Bronchial epithelial cell (primary cell): ENCODE measurements at regions not wholly inside any gene's neighbourhood (a gene's known extent, or its start where the extent isn't known, plus 50 kb on each side); places are given as distances from the start of the nearest gene placed in this dataset.

Experiments
- DNase-seq: peaks from one replicate; pipeline ENCODE4 v3.0.0-alpha.2; 2010; ENCODE audit warnings: low read depth
- FAIRE-seq: peaks from 2 replicates; lab custom pipeline; 2011; peaks lifted over from hg19 to GRCh38; lab: Jason Lieb, UNC
- H3K27me3 ChIP-seq: 2 replicates; pipeline ENCODE4 v1.5.1; 2011; ENCODE audit warnings: low read length; ENCODE audit not compliant: control insufficient read depth, insufficient read depth
- H3K36me3 ChIP-seq: 2 replicates; pipeline ENCODE4 v1.5.1; 2011; ENCODE audit warnings: low read length; ENCODE audit not compliant: control insufficient read depth, insufficient read depth
- H3K4me3 ChIP-seq: 2 replicates; pipeline ENCODE4 v1.5.1; 2011; ENCODE audit warnings: mild to moderate bottlenecking, low read depth, low read length, control low read depth
- TF ChIP-seq, protein P1 (sequence below): IDR thresholded peaks from 2 replicates; pipeline ENCODE4 v1.5.1; 2011; ENCODE audit warnings: mild to moderate bottlenecking, moderate library complexity, low read length, control low read depth, inconsistent platforms; ENCODE audit not compliant: insufficient read depth, severe bottlenecking

DNA sequence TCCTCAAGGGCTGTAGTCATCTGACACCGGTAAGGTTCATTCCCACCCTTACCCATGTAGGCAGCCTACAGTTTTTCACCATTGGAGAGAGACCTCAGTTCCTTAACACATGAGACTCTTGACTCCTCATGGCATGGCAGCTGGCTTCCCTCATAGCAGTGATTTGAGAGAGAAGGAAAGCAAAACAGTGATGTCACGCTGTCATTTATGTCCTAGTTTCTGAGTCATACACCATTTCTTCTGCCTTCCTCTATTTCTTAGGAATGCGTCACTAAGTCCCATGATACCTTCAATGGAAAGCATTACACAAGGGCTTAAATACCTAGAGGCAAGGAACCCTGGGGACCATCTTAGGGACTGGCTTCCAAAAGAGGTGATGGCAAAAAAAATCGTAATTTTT is 226.1 kb downstream of the SPCS3 start:
- H3K4me3 ChIP-seq = no peak overlapping the region
- DNase-seq (no peak), FAIRE-seq (peak; percentile 23)
- no peaks in the 10 kb centered on the region for H3K27me3 ChIP-seq
- no peaks in the 10 kb centered on the region for H3K36me3 ChIP-seq
- TF ChIP-seq, protein P1, sequence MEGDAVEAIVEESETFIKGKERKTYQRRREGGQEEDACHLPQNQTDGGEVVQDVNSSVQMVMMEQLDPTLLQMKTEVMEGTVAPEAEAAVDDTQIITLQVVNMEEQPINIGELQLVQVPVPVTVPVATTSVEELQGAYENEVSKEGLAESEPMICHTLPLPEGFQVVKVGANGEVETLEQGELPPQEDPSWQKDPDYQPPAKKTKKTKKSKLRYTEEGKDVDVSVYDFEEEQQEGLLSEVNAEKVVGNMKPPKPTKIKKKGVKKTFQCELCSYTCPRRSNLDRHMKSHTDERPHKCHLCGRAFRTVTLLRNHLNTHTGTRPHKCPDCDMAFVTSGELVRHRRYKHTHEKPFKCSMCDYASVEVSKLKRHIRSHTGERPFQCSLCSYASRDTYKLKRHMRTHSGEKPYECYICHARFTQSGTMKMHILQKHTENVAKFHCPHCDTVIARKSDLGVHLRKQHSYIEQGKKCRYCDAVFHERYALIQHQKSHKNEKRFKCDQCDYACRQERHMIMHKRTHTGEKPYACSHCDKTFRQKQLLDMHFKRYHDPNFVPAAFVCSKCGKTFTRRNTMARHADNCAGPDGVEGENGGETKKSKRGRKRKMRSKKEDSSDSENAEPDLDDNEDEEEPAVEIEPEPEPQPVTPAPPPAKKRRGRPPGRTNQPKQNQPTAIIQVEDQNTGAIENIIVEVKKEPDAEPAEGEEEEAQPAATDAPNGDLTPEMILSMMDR = no peak

DNA sequence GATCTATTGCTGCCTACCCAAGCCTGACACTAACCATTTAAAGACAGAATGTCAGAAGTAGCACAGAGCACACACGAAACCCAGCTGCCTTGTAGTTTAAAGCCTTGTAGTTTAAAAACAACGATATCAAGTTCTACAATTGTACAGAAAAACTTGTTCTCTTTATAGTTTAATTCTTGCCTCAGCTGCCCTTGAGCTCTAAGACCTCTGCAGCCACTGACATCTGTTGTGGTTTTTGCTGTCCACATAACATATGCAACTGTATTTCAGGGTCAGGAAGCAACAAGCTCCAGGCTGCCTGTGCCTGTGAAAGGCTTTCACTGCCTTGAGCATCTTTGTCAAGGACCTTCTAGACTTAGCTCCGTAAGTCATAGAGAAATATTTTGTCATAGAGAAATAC is 227.2 kb downstream of the SPCS3 start:
- DNase-seq (no peak), FAIRE-seq (no peak)
- no peak overlapping the region for H3K4me3 ChIP-seq
- TF ChIP-seq, protein P1 = no peak
- no peaks in the 10 kb centered on the region for H3K36me3 ChIP-seq
- no peaks in the 10 kb centered on the region for H3K27me3 ChIP-seq

DNA sequence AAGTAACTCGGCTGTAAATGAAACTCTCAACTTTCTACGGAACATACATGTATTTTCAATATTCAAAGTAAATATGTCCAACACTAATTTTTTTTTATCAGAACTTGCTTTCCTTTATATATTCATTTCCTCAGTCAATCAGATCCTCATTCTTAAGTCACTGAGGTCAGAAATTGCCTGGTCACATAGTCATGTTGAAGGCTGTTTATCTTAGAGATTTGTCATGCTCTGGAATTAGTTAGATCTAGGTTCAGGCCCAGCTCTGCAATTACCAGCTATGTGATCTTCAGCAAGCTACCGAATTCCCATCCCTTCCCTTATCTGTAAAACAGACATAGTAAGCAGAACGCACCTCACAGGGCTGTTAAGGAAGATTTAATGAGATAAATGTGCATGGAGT is 228.8 kb downstream of the SPCS3 start:
- Histone ChIP-seq H3K27me3 (no peaks in the 10 kb centered on the region), H3K36me3 (no peaks in the 10 kb centered on the region), H3K4me3 (no peak overlapping the region)
- FAIRE-seq (no peak), DNase-seq (peak; percentile 85)
- TF ChIP-seq, protein P1 = no peak

DNA sequence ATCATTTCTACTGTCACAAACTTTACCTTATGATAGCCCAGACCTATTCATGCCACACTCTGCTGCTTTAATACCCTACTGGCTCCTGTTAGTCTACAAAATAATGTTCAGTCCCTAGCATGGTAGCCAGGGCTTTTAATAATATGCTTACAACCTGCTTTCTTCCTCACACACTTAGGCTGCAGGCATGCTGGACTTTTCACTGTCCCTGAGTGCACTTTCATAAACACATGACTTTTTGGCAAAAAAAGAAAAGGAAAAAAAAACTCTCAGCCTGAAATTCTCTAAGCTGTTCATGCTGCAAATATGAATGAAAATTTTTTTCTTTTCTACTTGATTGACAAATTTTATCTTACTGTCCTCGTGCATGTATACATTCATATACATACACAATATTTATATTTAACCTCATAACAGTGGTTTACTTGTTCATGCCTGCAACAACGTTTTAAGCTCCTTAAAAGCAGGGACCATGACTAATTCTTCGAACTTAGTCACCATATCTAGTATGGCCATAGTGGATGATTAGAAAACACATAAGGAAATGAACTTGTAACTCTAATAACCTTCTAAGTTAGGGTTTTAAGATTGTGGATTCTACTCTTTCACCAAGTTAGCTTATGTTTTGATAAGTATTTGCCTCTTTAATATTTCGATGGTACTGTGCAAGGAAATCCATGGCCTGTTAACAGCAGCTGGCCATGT is 229.5 kb downstream of the SPCS3 start:
- no peak for FAIRE-seq

DNA sequence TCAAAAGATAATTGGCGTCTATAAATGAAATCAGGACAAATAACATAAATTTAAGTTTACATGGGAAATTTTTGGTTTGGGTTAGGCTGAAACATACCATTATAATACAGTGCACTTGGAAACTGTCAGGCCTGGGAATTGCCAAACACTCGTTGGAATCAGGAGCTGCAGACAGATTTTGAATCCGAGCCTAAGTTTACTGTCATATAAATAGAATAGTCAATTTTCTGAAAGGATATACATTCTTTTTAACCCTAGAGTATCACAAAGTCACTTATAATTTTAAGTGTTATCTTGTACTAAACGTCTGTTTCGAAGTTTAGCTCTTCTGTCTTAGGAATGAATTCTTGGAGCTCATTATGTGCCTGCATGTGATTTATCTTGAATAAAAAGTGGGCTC is 234.1 kb downstream of the VEGFC start:
- no peak for FAIRE-seq
- TF ChIP-seq, protein P1 = no peak
- Histone ChIP-seq H3K36me3 (no peaks in the 10 kb centered on the region), H3K4me3 (no peak overlapping the region), H3K27me3 (no peaks in the 10 kb centered on the region)
- DNase-seq = no peak

More for the DNA sequence above, 229.5 kb downstream of the SPCS3 start:
- H3K4me3 ChIP-seq = no peak overlapping the region
- TF ChIP-seq, protein P1 = no peak
- DNase-seq = peak; percentile 92
- no peaks in the 10 kb centered on the region for H3K27me3 ChIP-seq
- no peaks in the 10 kb centered on the region for H3K36me3 ChIP-seq

DNA sequence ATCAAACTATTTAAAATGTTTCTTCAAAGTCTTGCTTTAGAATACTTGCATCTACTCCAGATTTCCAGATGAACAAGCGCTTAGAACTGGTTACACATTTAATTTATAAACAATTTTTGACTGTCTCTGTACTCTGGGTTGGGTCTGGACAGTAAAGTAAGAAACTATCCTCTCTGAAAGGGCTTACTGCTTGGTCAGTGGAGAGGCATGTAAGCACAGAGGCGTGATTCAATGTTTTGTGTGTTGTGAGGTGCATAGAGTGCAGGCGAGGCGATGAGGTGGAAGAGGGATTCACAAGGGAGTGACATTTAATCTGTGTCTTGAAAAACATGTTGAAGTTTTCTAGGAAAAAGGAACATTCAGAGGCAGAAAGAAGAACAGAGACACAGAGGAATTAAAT is 231.4 kb downstream of the VEGFC start:
- TF ChIP-seq, protein P1 = no peak
- no peaks in the 10 kb centered on the region for H3K36me3 ChIP-seq
- H3K27me3 ChIP-seq = no peaks in the 10 kb centered on the region
- FAIRE-seq = no peak
- no peak overlapping the region for H3K4me3 ChIP-seq
- DNase-seq = no peak
